ENCODE measurements at regions not wholly inside any gene's neighbourhood (a gene's known extent, or its start where the extent isn't known, plus 50 kb on each side); places are given as distances from the start of the nearest gene placed in this dataset.

- TF ChIP-seq CTCF (IDR thresholded peaks at IDR 0.05) = no peak
- ATAC-seq (ENCODE audit: low FRiP score) (peak; percentile 0), DNase-seq (ENCODE audit: low spot score) (no peak)
These were observed 96.5 kb upstream of the SERTAD2 start for GRCh38 chr2:64750001-64750816.

- ATAC-seq (ENCODE audit: low FRiP score) (peak; percentile 92), DNase-seq (ENCODE audit: low spot score) (no peak)
- TF ChIP-seq CTCF (IDR thresholded peaks at IDR 0.05) = no peak
These were observed 97.1 kb upstream of the SERTAD2 start for GRCh38 chr2:64750817-64751285.

- no peak for TF ChIP-seq CTCF (IDR thresholded peaks at IDR 0.05)
- DNase-seq (ENCODE audit: low spot score) (peak; percentile 86), ATAC-seq (ENCODE audit: low FRiP score) (peak; percentile 92)
These were observed 97.9 kb upstream of the SERTAD2 start for GRCh38 chr2:64751286-64752260.

- no peak for TF ChIP-seq CTCF (IDR thresholded peaks at IDR 0.05)
- DNase-seq (ENCODE audit: low spot score) (no peak), ATAC-seq (ENCODE audit: low FRiP score) (no peak)
These were observed 99.7 kb upstream of the SERTAD2 start for GRCh38 chr2:64753399-64753798.

- no peak for ATAC-seq (ENCODE audit: low FRiP score)
- TF ChIP-seq CTCF (IDR thresholded peaks at IDR 0.05) = no peak
- no peak for DNase-seq (ENCODE audit: low spot score)
These were observed 100.9 kb upstream of the SERTAD2 start for GRCh38 chr2:64754570-64754969.

GRCh38 chr2:64757126-64757525 is 103.4 kb upstream of the SERTAD2 start:
- ATAC-seq (ENCODE audit: low FRiP score) (no peak), DNase-seq (ENCODE audit: low spot score) (no peak)
- TF ChIP-seq CTCF (IDR thresholded peaks at IDR 0.05) = no peak
